Testis (tissue), 2 donors: ENCODE measurements at regions not wholly inside any gene's neighbourhood (a gene's known extent, or its start where the extent isn't known, plus 50 kb on each side); places are given as distances from the start of the nearest gene placed in this dataset.

ENCODE experiments used
- CTCF ChIP-seq, 3 experiments: fragments of 450-650 bp in 2 of 3; fragments of 200-600 bp in 1 of 3; sonication (generic) in 1 of 3; IDR thresholded peaks; one replicate each; pipeline ENCODE4 v1.5.1; 2016 to 2019; ENCODE audit warnings: antibody characterized with exemption in 3 of 3, mild to moderate bottlenecking in 2 of 3, moderate library complexity in 1 of 3
- POLR2A ChIP-seq: fragments of 450-650 bp; IDR thresholded peaks from one replicate; pipeline ENCODE4 v1.6.1; 2017; ENCODE audit warnings: antibody characterized with exemption, mild to moderate bottlenecking, moderate library complexity

- no peak for TF ChIP-seq CTCF (IDR thresholded peaks at IDR 0.05)
- TF ChIP-seq POLR2A, result no peak
These were observed 310.7 kb downstream of the SFMBT2 start for GRCh38 chr10:7100032-7100702.
